Fibroblast of lung (primary cell): ENCODE measurements at regions not wholly inside any gene's neighbourhood (a gene's known extent, or its start where the extent isn't known, plus 50 kb on each side); places are given as distances from the start of the nearest gene placed in this dataset.

Experiments
- DNase-seq, 2 donors: peaks; one replicate each; pipeline versions ENCODE4 v3.0.0 to v3.0.0-alpha.2; 2010; ENCODE audit warnings: low read depth in 2 of 2
- H2AFZ ChIP-seq: 2 replicates; pipeline ENCODE4 v1.5.1; 2012; ENCODE audit warnings: low read length, control low read depth, inconsistent platforms
- H3K27ac ChIP-seq: 2 replicates; pipeline ENCODE4 v1.5.1; 2011; ENCODE audit warnings: low read length, control low read depth; ENCODE audit not compliant: insufficient read depth
- H3K27me3 ChIP-seq: 2 replicates; pipeline ENCODE4 v1.5.1; 2011; ENCODE audit warnings: mild to moderate bottlenecking, low read length; ENCODE audit not compliant: control insufficient read depth, insufficient read depth
- H3K36me3 ChIP-seq: 2 replicates; pipeline ENCODE4 v1.5.1; 2011; ENCODE audit warnings: low read length; ENCODE audit not compliant: control insufficient read depth, insufficient read depth
- H3K4me1 ChIP-seq: 2 replicates; pipeline ENCODE4 v1.5.1; 2011; ENCODE audit warnings: low read length; ENCODE audit not compliant: control insufficient read depth, insufficient read depth; ENCODE audit errors: extremely low read depth
- H3K4me2 ChIP-seq: 2 replicates; pipeline ENCODE4 v1.5.1; 2011; ENCODE audit warnings: low read length, control low read depth; ENCODE audit not compliant: insufficient read depth; ENCODE audit errors: extremely low read depth
- H3K4me3 ChIP-seq, 4 experiments: fragments of 200-600 bp in 1 of 4; sonication (generic) in 1 of 4; replicated peaks in 1 of 4; 2 replicates each; pipeline ENCODE4 v1.5.1; 2011 to 2016; ENCODE audit warnings: low read length in 4 of 4, low read depth in 3 of 4, mild to moderate bottlenecking in 3 of 4, control low read depth in 2 of 4, inconsistent platforms in 1 of 4, mixed read lengths in 1 of 4; ENCODE audit not compliant: insufficient read depth in 1 of 4; ENCODE audit errors: control extremely low read depth in 1 of 4
- H3K79me2 ChIP-seq: 2 replicates; pipeline ENCODE4 v1.5.1; 2012; ENCODE audit warnings: mild to moderate bottlenecking, low read length, inconsistent platforms; ENCODE audit not compliant: control insufficient read depth, insufficient read depth
- H3K9ac ChIP-seq: 2 replicates; pipeline ENCODE4 v1.5.1; 2011; ENCODE audit warnings: mild to moderate bottlenecking, low read length, control low read depth; ENCODE audit not compliant: insufficient read depth
- H3K9me3 ChIP-seq: 2 replicates; pipeline ENCODE4 v1.5.1; 2012; ENCODE audit warnings: low read depth, low read length; ENCODE audit not compliant: control insufficient read depth, insufficient read depth
- H4K20me1 ChIP-seq: 2 replicates; pipeline ENCODE4 v1.5.1; 2011; ENCODE audit warnings: low read length; ENCODE audit not compliant: control insufficient read depth, insufficient read depth; ENCODE audit errors: extremely low read depth
- EZH2 ChIP-seq: IDR thresholded peaks from 2 replicates; pipeline ENCODE4 v1.5.1; 2012; ENCODE audit warnings: low read length, control low read depth, mild to moderate bottlenecking; ENCODE audit errors: missing control alignments
- TF ChIP-seq, protein P1 (sequence below), 2 donors: IDR thresholded peaks in 1 of 2; conservative IDR thresholded peaks in 1 of 2; 1 replicate in 1 of 2; 2 replicates in 1 of 2; pipeline ENCODE4 v1.5.1; 2011 to 2012; ENCODE audit warnings: low read length in 2 of 2, control low read depth in 1 of 2, inconsistent platforms in 1 of 2, low read depth in 1 of 2, mild to moderate bottlenecking in 1 of 2

DNA sequence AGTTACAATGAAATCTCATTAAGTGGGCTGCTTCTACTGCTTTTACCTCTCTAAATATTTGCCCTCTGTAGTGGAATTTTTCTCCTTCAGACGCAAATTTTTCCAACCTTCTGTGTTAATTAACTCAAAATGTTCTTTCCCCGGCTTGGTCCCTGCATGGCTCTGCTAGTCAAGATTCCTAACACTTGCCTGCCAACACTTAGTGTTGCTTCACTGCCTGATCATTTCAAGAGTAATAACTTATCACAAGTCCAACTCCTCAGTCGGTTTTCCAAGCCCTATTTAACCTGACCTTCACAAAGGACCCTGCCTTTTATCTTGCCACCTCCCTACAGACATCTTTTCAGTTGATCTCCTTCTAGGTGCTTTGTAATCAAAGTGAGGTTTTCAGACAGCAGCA, 142.7 kb downstream of the HRH4 start:
- no peaks in the 10 kb centered on the region for H3K4me1 ChIP-seq
- no peak for TF ChIP-seq EZH2
- TF ChIP-seq, protein P1, sequence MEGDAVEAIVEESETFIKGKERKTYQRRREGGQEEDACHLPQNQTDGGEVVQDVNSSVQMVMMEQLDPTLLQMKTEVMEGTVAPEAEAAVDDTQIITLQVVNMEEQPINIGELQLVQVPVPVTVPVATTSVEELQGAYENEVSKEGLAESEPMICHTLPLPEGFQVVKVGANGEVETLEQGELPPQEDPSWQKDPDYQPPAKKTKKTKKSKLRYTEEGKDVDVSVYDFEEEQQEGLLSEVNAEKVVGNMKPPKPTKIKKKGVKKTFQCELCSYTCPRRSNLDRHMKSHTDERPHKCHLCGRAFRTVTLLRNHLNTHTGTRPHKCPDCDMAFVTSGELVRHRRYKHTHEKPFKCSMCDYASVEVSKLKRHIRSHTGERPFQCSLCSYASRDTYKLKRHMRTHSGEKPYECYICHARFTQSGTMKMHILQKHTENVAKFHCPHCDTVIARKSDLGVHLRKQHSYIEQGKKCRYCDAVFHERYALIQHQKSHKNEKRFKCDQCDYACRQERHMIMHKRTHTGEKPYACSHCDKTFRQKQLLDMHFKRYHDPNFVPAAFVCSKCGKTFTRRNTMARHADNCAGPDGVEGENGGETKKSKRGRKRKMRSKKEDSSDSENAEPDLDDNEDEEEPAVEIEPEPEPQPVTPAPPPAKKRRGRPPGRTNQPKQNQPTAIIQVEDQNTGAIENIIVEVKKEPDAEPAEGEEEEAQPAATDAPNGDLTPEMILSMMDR (conservative IDR thresholded peaks at IDR 0.05 in 1 of 2, IDR thresholded peaks at IDR 0.05 in 1 of 2; ENCODE audit: low read depth in 1 of 2, low read length in 2 of 2): no peak
- no peaks in the 10 kb centered on the region for H3K27me3 ChIP-seq
- no peak overlapping the region for H3K27ac ChIP-seq
- no peak overlapping the region for H3K4me3 ChIP-seq
- H2AFZ ChIP-seq: no peak overlapping the region
- DNase-seq: no peak
- H3K36me3 ChIP-seq: no peaks in the 10 kb centered on the region
- no peak overlapping the region for H3K9ac ChIP-seq
- H3K79me2 ChIP-seq: no peaks in the 10 kb centered on the region
- H3K4me2 ChIP-seq: no peak overlapping the region
- H4K20me1 ChIP-seq: no peaks in the 10 kb centered on the region
- H3K9me3 ChIP-seq: no peaks in the 10 kb centered on the region

DNA sequence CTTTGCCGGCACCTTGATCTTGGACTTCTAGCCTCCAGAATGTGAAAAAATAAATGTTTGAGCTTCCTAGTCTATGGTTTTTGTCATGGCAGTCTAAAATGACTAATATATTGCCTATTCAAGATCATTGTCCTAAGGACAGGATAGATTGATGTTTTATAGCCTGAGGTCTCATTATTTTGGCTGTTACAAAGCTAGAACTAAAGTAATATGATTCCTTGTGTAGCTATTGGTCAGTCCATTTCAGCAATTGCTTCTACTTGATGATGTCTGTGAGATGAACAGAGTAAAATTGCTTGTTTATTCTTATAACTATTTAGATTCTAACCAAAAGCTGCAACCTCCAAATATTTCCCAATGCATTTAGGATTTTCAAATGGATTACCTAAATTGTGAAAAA, 145.0 kb downstream of the HRH4 start:
- H3K4me3 ChIP-seq: no peak overlapping the region
- H3K36me3 ChIP-seq: no peaks in the 10 kb centered on the region
- DNase-seq: no peak
- no peak overlapping the region for H3K9ac ChIP-seq
- H2AFZ ChIP-seq: no peak overlapping the region
- H3K4me1 ChIP-seq: no peaks in the 10 kb centered on the region
- H3K79me2 ChIP-seq: no peaks in the 10 kb centered on the region
- no peak overlapping the region for H3K27ac ChIP-seq
- H3K9me3 ChIP-seq: no peaks in the 10 kb centered on the region
- H3K4me2 ChIP-seq: no peak overlapping the region
- H4K20me1 ChIP-seq: no peaks in the 10 kb centered on the region
- TF ChIP-seq, protein P1 (conservative IDR thresholded peaks at IDR 0.05 in 1 of 2, IDR thresholded peaks at IDR 0.05 in 1 of 2; ENCODE audit: low read depth in 1 of 2, low read length in 2 of 2): no peak
- no peak for TF ChIP-seq EZH2
- no peaks in the 10 kb centered on the region for H3K27me3 ChIP-seq

DNA sequence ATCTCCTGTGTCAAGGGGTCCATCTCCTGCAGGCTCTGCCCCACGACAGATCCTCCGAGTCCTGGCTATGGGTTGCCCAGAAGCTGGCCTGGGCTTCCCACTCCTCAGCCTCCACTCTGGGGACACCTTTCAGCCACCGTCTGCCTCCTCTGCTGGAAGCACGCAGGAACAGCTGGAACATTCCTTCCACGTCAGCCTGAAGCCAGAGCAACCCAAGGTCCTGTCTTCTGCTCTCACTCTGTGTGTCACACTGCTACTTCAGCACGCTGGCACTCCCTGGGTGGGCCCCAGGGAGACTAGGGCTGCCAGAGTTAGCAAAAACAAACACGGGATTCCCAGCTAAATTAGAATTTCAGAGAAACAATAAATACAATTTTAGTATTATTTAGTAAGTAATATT, 148.8 kb downstream of the HRH4 start:
- Histone ChIP-seq H3K4me2 (no peak overlapping the region), H3K79me2 (no peaks in the 10 kb centered on the region), H3K9ac (no peak overlapping the region), H3K4me1 (no peaks in the 10 kb centered on the region), H3K27ac (no peak overlapping the region), H2AFZ (no peak overlapping the region), H3K4me3 (no peak overlapping the region), H4K20me1 (no peaks in the 10 kb centered on the region), H3K27me3 (no peaks in the 10 kb centered on the region), H3K9me3 (no peaks in the 10 kb centered on the region), H3K36me3 (no peaks in the 10 kb centered on the region)
- DNase-seq: no peak
- TF ChIP-seq, protein P1 (conservative IDR thresholded peaks at IDR 0.05 in 1 of 2, IDR thresholded peaks at IDR 0.05 in 1 of 2; ENCODE audit: low read depth in 1 of 2, low read length in 2 of 2): no peak
- TF ChIP-seq EZH2: no peak
